ENCODE measurements at regions not wholly inside any gene's neighbourhood (a gene's known extent, or its start where the extent isn't known, plus 50 kb on each side); places are given as distances from the start of the nearest gene placed in this dataset.

- DNase-seq (ENCODE audit: low read depth) = no peak
- TF ChIP-seq MYC (IDR thresholded peaks at IDR 0.05; ENCODE audit: low read depth, low read length) (no peak), POLR2A (IDR thresholded peaks at IDR 0.05; ENCODE audit: extremely low read depth, insufficient read length) (no peak)
- TF ChIP-seq, protein P1, sequence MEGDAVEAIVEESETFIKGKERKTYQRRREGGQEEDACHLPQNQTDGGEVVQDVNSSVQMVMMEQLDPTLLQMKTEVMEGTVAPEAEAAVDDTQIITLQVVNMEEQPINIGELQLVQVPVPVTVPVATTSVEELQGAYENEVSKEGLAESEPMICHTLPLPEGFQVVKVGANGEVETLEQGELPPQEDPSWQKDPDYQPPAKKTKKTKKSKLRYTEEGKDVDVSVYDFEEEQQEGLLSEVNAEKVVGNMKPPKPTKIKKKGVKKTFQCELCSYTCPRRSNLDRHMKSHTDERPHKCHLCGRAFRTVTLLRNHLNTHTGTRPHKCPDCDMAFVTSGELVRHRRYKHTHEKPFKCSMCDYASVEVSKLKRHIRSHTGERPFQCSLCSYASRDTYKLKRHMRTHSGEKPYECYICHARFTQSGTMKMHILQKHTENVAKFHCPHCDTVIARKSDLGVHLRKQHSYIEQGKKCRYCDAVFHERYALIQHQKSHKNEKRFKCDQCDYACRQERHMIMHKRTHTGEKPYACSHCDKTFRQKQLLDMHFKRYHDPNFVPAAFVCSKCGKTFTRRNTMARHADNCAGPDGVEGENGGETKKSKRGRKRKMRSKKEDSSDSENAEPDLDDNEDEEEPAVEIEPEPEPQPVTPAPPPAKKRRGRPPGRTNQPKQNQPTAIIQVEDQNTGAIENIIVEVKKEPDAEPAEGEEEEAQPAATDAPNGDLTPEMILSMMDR (IDR thresholded peaks at IDR 0.05; ENCODE audit: low read depth, low read length) = no peak
- TF ChIP-seq, protein P2, sequence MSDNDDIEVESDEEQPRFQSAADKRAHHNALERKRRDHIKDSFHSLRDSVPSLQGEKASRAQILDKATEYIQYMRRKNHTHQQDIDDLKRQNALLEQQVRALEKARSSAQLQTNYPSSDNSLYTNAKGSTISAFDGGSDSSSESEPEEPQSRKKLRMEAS (IDR thresholded peaks at IDR 0.05; ENCODE audit: low read depth, low read length) = no peak
- H3K4me3 ChIP-seq (ENCODE audit: low read depth, low read length) = no peak overlapping the region
These were observed 70.2 kb upstream of the PDE4B start for GRCh38 chr1:65722461-65722860.

- TF ChIP-seq, protein P2 (IDR thresholded peaks at IDR 0.05; ENCODE audit: low read depth, low read length) = no peak
- no peak for TF ChIP-seq POLR2A (IDR thresholded peaks at IDR 0.05; ENCODE audit: extremely low read depth, insufficient read length)
- TF ChIP-seq, protein P1 (IDR thresholded peaks at IDR 0.05; ENCODE audit: low read depth, low read length) = no peak
- no peak for TF ChIP-seq MYC (IDR thresholded peaks at IDR 0.05; ENCODE audit: low read depth, low read length)
- DNase-seq (ENCODE audit: low read depth) = no peak
- no peak overlapping the region for H3K4me3 ChIP-seq (ENCODE audit: low read depth, low read length)
These were observed 68.5 kb upstream of the PDE4B start for GRCh38 chr1:65724151-65724550.

GRCh38 chr1:65725064-65725463, 67.6 kb upstream of the PDE4B start:
- TF ChIP-seq, protein P2 (IDR thresholded peaks at IDR 0.05; ENCODE audit: low read depth, low read length) = no peak
- TF ChIP-seq POLR2A (IDR thresholded peaks at IDR 0.05; ENCODE audit: extremely low read depth, insufficient read length) = no peak
- TF ChIP-seq, protein P1 (IDR thresholded peaks at IDR 0.05; ENCODE audit: low read depth, low read length) = no peak
- TF ChIP-seq MYC (IDR thresholded peaks at IDR 0.05; ENCODE audit: low read depth, low read length) = no peak
- no peak for DNase-seq (ENCODE audit: low read depth)

GRCh38 chr1:65728504-65728903, 64.2 kb upstream of the PDE4B start:
- H3K4me3 ChIP-seq (ENCODE audit: low read depth, low read length) = no peak overlapping the region
- TF ChIP-seq, protein P2 (IDR thresholded peaks at IDR 0.05; ENCODE audit: low read depth, low read length) = no peak
- TF ChIP-seq, protein P1 (IDR thresholded peaks at IDR 0.05; ENCODE audit: low read depth, low read length) = no peak
- TF ChIP-seq MYC (IDR thresholded peaks at IDR 0.05; ENCODE audit: low read depth, low read length) (no peak), POLR2A (IDR thresholded peaks at IDR 0.05; ENCODE audit: extremely low read depth, insufficient read length) (no peak)
- DNase-seq (ENCODE audit: low read depth) = no peak

More at GRCh38 chr1:65725064-65725463, 67.6 kb upstream of the PDE4B start:
- H3K4me3 ChIP-seq (ENCODE audit: low read depth, low read length) = no peak overlapping the region

DNA sequence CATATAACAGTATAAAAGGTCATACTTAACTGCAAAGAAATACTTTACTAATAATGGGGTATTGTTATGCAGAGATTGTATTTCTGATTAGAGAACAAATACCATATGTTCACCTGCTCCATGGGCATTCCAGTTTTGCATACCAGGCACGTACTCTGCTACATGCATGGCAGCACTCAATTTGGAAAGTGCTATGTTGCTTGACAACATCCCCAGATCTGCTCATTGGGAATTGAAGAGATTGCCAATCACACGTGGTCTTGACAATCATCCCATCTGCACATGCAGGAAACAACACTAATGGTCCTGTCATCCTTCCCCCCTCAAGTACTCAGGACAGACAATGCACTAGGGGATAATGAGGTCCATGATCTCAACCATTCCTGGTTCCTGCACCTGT, 63.4 kb upstream of the PDE4B start:
- H3K4me3 ChIP-seq (ENCODE audit: low read depth, low read length) = no peak overlapping the region
- TF ChIP-seq, protein P2 (IDR thresholded peaks at IDR 0.05; ENCODE audit: low read depth, low read length) = no peak
- TF ChIP-seq MYC (IDR thresholded peaks at IDR 0.05; ENCODE audit: low read depth, low read length) = no peak
- TF ChIP-seq POLR2A (IDR thresholded peaks at IDR 0.05; ENCODE audit: extremely low read depth, insufficient read length) = no peak
- TF ChIP-seq, protein P1 (IDR thresholded peaks at IDR 0.05; ENCODE audit: low read depth, low read length) = no peak
- DNase-seq (ENCODE audit: low read depth) = no peak

All from NB4 (cell line).